ENCODE measurements at regions not wholly inside any gene's neighbourhood (a gene's known extent, or its start where the extent isn't known, plus 50 kb on each side); places are given as distances from the start of the nearest gene placed in this dataset.

- WGBS = 97% methylated on average over 29 of the region's 29 CpGs
- intact Hi-C loops (cut with DNase I) = no loop called here
- H3K27ac ChIP-seq = no peak overlapping the region
- no peaks in the 10 kb centered on the region for H3K36me3 ChIP-seq
- TF ChIP-seq POLR2A (IDR thresholded peaks at IDR 0.05) = no peak
- no peak for TF ChIP-seq CTCF (IDR thresholded peaks at IDR 0.05)
- TF ChIP-seq POLR2AphosphoS5 (IDR thresholded peaks at IDR 0.05) = no peak
- H3K9me3 ChIP-seq = no peaks in the 10 kb centered on the region
- DNase-seq (ENCODE audit: low spot score) = no peak
- H3K27me3 ChIP-seq (replicated peaks; ENCODE audit: insufficient read depth) = no peaks in the 10 kb centered on the region
- no peaks in the 10 kb centered on the region for H3K4me1 ChIP-seq (replicated peaks)
- no peak overlapping the region for H3K4me3 ChIP-seq
These were observed 122.9 kb upstream of the GALNT2 start for GRCh38 chr1:229943988-229944743.

- 95% methylated on average over 4 of the region's 4 CpGs for WGBS
- no peak for TF ChIP-seq POLR2A (IDR thresholded peaks at IDR 0.05)
- TF ChIP-seq CTCF (IDR thresholded peaks at IDR 0.05) = no peak
- TF ChIP-seq POLR2AphosphoS5 (IDR thresholded peaks at IDR 0.05) = no peak
- Histone ChIP-seq H3K27ac (no peak overlapping the region), H3K36me3 (no peaks in the 10 kb centered on the region), H3K4me3 (no peak overlapping the region), H3K27me3 (replicated peaks; ENCODE audit: insufficient read depth) (no peaks in the 10 kb centered on the region), H3K9me3 (no peaks in the 10 kb centered on the region), H3K4me1 (replicated peaks) (no peaks in the 10 kb centered on the region)
- DNase-seq (ENCODE audit: low spot score) = no peak
- intact Hi-C loops (cut with DNase I) = no loop called here
These were observed 121.2 kb upstream of the GALNT2 start for GRCh38 chr1:229945795-229946194.

DNA sequence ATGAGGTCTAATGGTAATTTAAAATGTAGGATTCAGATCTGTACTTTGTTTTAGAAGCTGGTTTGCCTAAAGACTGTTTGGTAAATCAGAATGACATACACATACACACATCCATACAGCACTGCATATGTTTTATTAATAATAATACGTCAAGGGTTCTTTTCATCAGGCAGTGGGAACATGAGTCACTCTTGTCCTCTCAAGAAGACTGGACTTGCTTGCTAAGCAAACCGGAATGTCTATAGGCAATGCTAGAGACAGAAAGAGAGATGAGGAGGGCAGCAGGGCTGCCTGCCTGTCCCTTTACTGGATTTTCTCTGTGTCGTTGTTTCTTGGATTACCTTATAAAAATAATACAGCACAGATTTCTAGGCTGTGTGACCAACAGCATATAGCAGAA lies 119.1 kb upstream of the GALNT2 start:
- 39% methylated on average over 3 of the region's 3 CpGs for WGBS
- H3K27me3 ChIP-seq (replicated peaks; ENCODE audit: insufficient read depth) = no peaks in the 10 kb centered on the region
- TF ChIP-seq POLR2AphosphoS5 (IDR thresholded peaks at IDR 0.05) (no peak), CTCF (IDR thresholded peaks at IDR 0.05) (no peak), POLR2A (IDR thresholded peaks at IDR 0.05) (no peak)
- H3K36me3 ChIP-seq = no peaks in the 10 kb centered on the region
- no peak overlapping the region for H3K27ac ChIP-seq
- no peaks in the 10 kb centered on the region for H3K4me1 ChIP-seq (replicated peaks)
- intact Hi-C loops (cut with DNase I) = no loop called here
- no peak overlapping the region for H3K4me3 ChIP-seq
- H3K9me3 ChIP-seq = no peaks in the 10 kb centered on the region
- no peak for DNase-seq (ENCODE audit: low spot score)

- H3K4me1 ChIP-seq (replicated peaks) = no peaks in the 10 kb centered on the region
- H3K27me3 ChIP-seq (replicated peaks; ENCODE audit: insufficient read depth) = no peaks in the 10 kb centered on the region
- no peak for TF ChIP-seq CTCF (IDR thresholded peaks at IDR 0.05)
- no peak for TF ChIP-seq POLR2A (IDR thresholded peaks at IDR 0.05)
- no peak for TF ChIP-seq POLR2AphosphoS5 (IDR thresholded peaks at IDR 0.05)
- H3K27ac ChIP-seq = no peak overlapping the region
- no peaks in the 10 kb centered on the region for H3K36me3 ChIP-seq
- no peaks in the 10 kb centered on the region for H3K9me3 ChIP-seq
- whole genome bisulfite sequencing = 61% methylated on average over 9 of the region's 9 CpGs
- no peak overlapping the region for H3K4me3 ChIP-seq
- intact Hi-C loops (cut with DNase I) = no loop called here
- no peak for DNase-seq (ENCODE audit: low spot score)
These were observed 118.6 kb upstream of the GALNT2 start for GRCh38 chr1:229948438-229948837.

DNA sequence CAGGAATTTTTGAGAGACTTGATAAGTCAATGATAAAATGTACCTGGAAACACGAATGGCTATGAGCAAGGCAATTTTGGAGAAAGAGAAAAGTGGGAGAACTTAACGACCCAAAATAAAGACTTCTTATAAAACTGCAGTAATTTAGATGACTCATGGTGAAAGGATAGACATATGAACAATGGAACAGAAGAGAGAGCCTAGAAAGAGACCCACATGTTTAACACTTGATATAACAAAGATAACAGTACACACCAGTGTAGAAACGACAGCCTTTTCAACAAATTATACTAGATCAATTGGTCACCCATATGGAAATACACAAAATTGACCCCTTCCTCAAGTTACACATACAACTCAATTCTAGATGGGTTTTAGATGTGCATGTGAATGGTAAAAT lies 117.5 kb upstream of the GALNT2 start:
- no peak overlapping the region for H3K4me3 ChIP-seq
- H3K27ac ChIP-seq = no peak overlapping the region
- H3K9me3 ChIP-seq = no peaks in the 10 kb centered on the region
- TF ChIP-seq CTCF (IDR thresholded peaks at IDR 0.05) = no peak
- no peak for TF ChIP-seq POLR2A (IDR thresholded peaks at IDR 0.05)
- no peak for TF ChIP-seq POLR2AphosphoS5 (IDR thresholded peaks at IDR 0.05)
- 56% methylated on average over 3 of the region's 3 CpGs for WGBS
- no peak for DNase-seq (ENCODE audit: low spot score)
- no peaks in the 10 kb centered on the region for H3K36me3 ChIP-seq
- H3K27me3 ChIP-seq (replicated peaks; ENCODE audit: insufficient read depth) = no peaks in the 10 kb centered on the region
- intact Hi-C loops (cut with DNase I) = no loop called here
- H3K4me1 ChIP-seq (replicated peaks) = no peaks in the 10 kb centered on the region

Measured in prostate gland (tissue), 2 donors.